ENCODE measurements at regions not wholly inside any gene's neighbourhood (a gene's known extent, or its start where the extent isn't known, plus 50 kb on each side); places are given as distances from the start of the nearest gene placed in this dataset.

- TF ChIP-seq MAX (IDR thresholded peaks at IDR 0.05; ENCODE audit: low read depth, low read length) (no peak), CTCF (IDR thresholded peaks at IDR 0.05; ENCODE audit: low read depth, low read length) (no peak), MYC (IDR thresholded peaks at IDR 0.05; ENCODE audit: low read depth, low read length) (no peak), POLR2A (IDR thresholded peaks at IDR 0.05; ENCODE audit: extremely low read depth, insufficient read length) (no peak)
- no peak overlapping the region for H3K4me3 ChIP-seq (ENCODE audit: low read depth, low read length)
Measured at GRCh38 chr2:64773461-64774118, 119.9 kb upstream of the SERTAD2 start.

GRCh38 chr2:64777841-64778240 is 124.1 kb upstream of the SERTAD2 start:
- TF ChIP-seq MAX (IDR thresholded peaks at IDR 0.05; ENCODE audit: low read depth, low read length) (no peak), CTCF (IDR thresholded peaks at IDR 0.05; ENCODE audit: low read depth, low read length) (no peak), POLR2A (IDR thresholded peaks at IDR 0.05; ENCODE audit: extremely low read depth, insufficient read length) (no peak), MYC (IDR thresholded peaks at IDR 0.05; ENCODE audit: low read depth, low read length) (no peak)
- no peak for DNase-seq (ENCODE audit: low read depth)
- H3K4me3 ChIP-seq (ENCODE audit: low read depth, low read length), result no peak overlapping the region

More at GRCh38 chr2:64773461-64774118, 119.9 kb upstream of the SERTAD2 start:
- no peak for DNase-seq (ENCODE audit: low read depth)

GRCh38 chr2:64779117-64779690 is 125.5 kb upstream of the SERTAD2 start:
- H3K4me3 ChIP-seq (ENCODE audit: low read depth, low read length), result no peak overlapping the region
- no peak for DNase-seq (ENCODE audit: low read depth)
- no peak for TF ChIP-seq MYC (IDR thresholded peaks at IDR 0.05; ENCODE audit: low read depth, low read length)
- no peak for TF ChIP-seq MAX (IDR thresholded peaks at IDR 0.05; ENCODE audit: low read depth, low read length)
- no peak for TF ChIP-seq CTCF (IDR thresholded peaks at IDR 0.05; ENCODE audit: low read depth, low read length)
- TF ChIP-seq POLR2A (IDR thresholded peaks at IDR 0.05; ENCODE audit: extremely low read depth, insufficient read length), result no peak

GRCh38 chr2:64780041-64780440 is 126.3 kb upstream of the SERTAD2 start:
- H3K4me3 ChIP-seq (ENCODE audit: low read depth, low read length), result no peak overlapping the region
- DNase-seq (ENCODE audit: low read depth), result no peak
- TF ChIP-seq MYC (IDR thresholded peaks at IDR 0.05; ENCODE audit: low read depth, low read length), result no peak
- no peak for TF ChIP-seq POLR2A (IDR thresholded peaks at IDR 0.05; ENCODE audit: extremely low read depth, insufficient read length)
- TF ChIP-seq CTCF (IDR thresholded peaks at IDR 0.05; ENCODE audit: low read depth, low read length), result no peak
- TF ChIP-seq MAX (IDR thresholded peaks at IDR 0.05; ENCODE audit: low read depth, low read length), result no peak

- no peak overlapping the region for H3K4me3 ChIP-seq (ENCODE audit: low read depth, low read length)
- no peak for TF ChIP-seq MAX (IDR thresholded peaks at IDR 0.05; ENCODE audit: low read depth, low read length)
- no peak for TF ChIP-seq MYC (IDR thresholded peaks at IDR 0.05; ENCODE audit: low read depth, low read length)
- no peak for TF ChIP-seq CTCF (IDR thresholded peaks at IDR 0.05; ENCODE audit: low read depth, low read length)
- no peak for TF ChIP-seq POLR2A (IDR thresholded peaks at IDR 0.05; ENCODE audit: extremely low read depth, insufficient read length)
- no peak for DNase-seq (ENCODE audit: low read depth)
Measured at GRCh38 chr2:64781711-64782390, 128.1 kb upstream of the SERTAD2 start.

Measured in NB4 (cell line).